Erythroblast (primary cell): ENCODE measurements at regions not wholly inside any gene's neighbourhood (a gene's known extent, or its start where the extent isn't known, plus 50 kb on each side); places are given as distances from the start of the nearest gene placed in this dataset.

Source experiments
- GATA1 ChIP-seq: IDR thresholded peaks from 2 replicates; pipeline ENCODE4 v1.6.1; 2011; ENCODE audit warnings: low read depth, mild to moderate bottlenecking, control low read depth, low read length, moderate library complexity
- POLR2A ChIP-seq: IDR thresholded peaks from 2 replicates; pipeline ENCODE4 v1.6.1; 2011; ENCODE audit warnings: mild to moderate bottlenecking, low read length

GRCh38 chr1:229769809-229770208 is 143.8 kb downstream of the URB2 start:
- TF ChIP-seq POLR2A (no peak), GATA1 (no peak)
